IMR-90 (cell line): ENCODE measurements at regions not wholly inside any gene's neighbourhood (a gene's known extent, or its start where the extent isn't known, plus 50 kb on each side); places are given as distances from the start of the nearest gene placed in this dataset.

Experiments used
- ATAC-seq: fragments of 200-7000 bp; cut with Tn5 transposase; 2 replicates; pipeline ENCODE4 v1.9.1; 2020; ENCODE audit warnings: low read depth, mild to moderate bottlenecking, moderate library complexity
- BruUV-seq: library from RNA; stranded (reverse); fragments of 400-500 nt; replicated peaks from 2 replicates; lab custom pipeline; 2021; lab: Mats Ljungman, UMichigan
- CTCF ChIA-PET: fragments of 300-600 bp; formaldehyde crosslinking; extraction: SDS; loops from one replicate; lab custom pipeline; 2021; ENCODE audit warnings: antibody characterized with exemption; lab: Yijun Ruan, JAX
- POLR2A ChIA-PET: fragments of 300-600 bp; sonication (Branson Sonifier 250); formaldehyde crosslinking; loops from one replicate; lab custom pipeline; 2022; ENCODE audit warnings: antibody characterized with exemption; ENCODE audit not compliant: unreplicated experiment; lab: Charles Lee
- DNase-seq: peaks from one replicate; pipeline ENCODE4 v3.0.0; 2013
- H2AFZ ChIP-seq: replicated peaks from 2 replicates; pipeline ENCODE3; 2013; ENCODE audit warnings: low read length, mild to moderate bottlenecking; ENCODE audit not compliant: poor library complexity
- H2AK5ac ChIP-seq: 2 replicates; pipeline ENCODE4 v1.6.1; 2013; ENCODE audit warnings: low read depth, low read length, inconsistent platforms
- H2AK9ac ChIP-seq: replicated peaks from 2 replicates; pipeline ENCODE3; 2013; ENCODE audit warnings: mild to moderate bottlenecking, low read depth, low read length, moderate library complexity; ENCODE audit not compliant: poor library complexity
- H2BK120ac ChIP-seq: 2 replicates; pipeline ENCODE4 v1.6.1; 2013; ENCODE audit warnings: low read depth, low read length, inconsistent platforms
- H2BK15ac ChIP-seq: 3 replicates; pipeline ENCODE4 v1.6.1; 2013; ENCODE audit warnings: low read depth, low read length, inconsistent platforms
- H2BK20ac ChIP-seq: 2 replicates; pipeline ENCODE4 v1.6.1; 2013; ENCODE audit warnings: low read depth, mild to moderate bottlenecking, inconsistent platforms, low read length, moderate library complexity
- H2BK5ac ChIP-seq: 2 replicates; pipeline ENCODE4 v1.6.1; 2013; ENCODE audit warnings: mild to moderate bottlenecking, low read depth, low read length, inconsistent platforms; ENCODE audit not compliant: poor library complexity, severe bottlenecking
- H3K14ac ChIP-seq: replicated peaks from 2 replicates; pipeline ENCODE4 v1.6.1; 2013; ENCODE audit warnings: low read depth, low read length, inconsistent platforms
- H3K18ac ChIP-seq: 2 replicates; pipeline ENCODE4 v1.6.1; 2013; ENCODE audit warnings: low read depth, low read length, control low read depth
- H3K23ac ChIP-seq: 2 replicates; pipeline ENCODE4 v1.6.1; 2013; ENCODE audit warnings: low read depth, low read length, inconsistent platforms
- H3K27ac ChIP-seq: 2 replicates; pipeline ENCODE4 v1.5.1; 2013; ENCODE audit warnings: mild to moderate bottlenecking, control low read depth, low read length; ENCODE audit not compliant: insufficient read depth
- H3K27me3 ChIP-seq: 2 replicates; pipeline ENCODE4 v1.6.1; 2013; ENCODE audit warnings: low read length; ENCODE audit not compliant: control insufficient read depth, insufficient read depth
- H3K36me3 ChIP-seq: 2 replicates; pipeline ENCODE4 v1.6.1; 2013; ENCODE audit warnings: low read length, mixed read lengths; ENCODE audit not compliant: control insufficient read depth, insufficient read depth
- H3K4ac ChIP-seq: 2 replicates; pipeline ENCODE4 v1.6.1; 2013; ENCODE audit warnings: low read depth, low read length, inconsistent platforms
- H3K4me1 ChIP-seq: 2 replicates; pipeline ENCODE4 v1.6.1; 2013; ENCODE audit warnings: low read length, mixed read lengths; ENCODE audit not compliant: control insufficient read depth, insufficient read depth
- H3K4me2 ChIP-seq: 2 replicates; pipeline ENCODE4 v1.6.1; 2013; ENCODE audit warnings: low read depth, mild to moderate bottlenecking, control low read depth, low read length, moderate library complexity
- H3K4me3 ChIP-seq: 2 replicates; pipeline ENCODE4 v1.5.1; 2013; ENCODE audit warnings: low read depth, mild to moderate bottlenecking, control low read depth, low read length, moderate library complexity; ENCODE audit not compliant: insufficient read depth
- H3K56ac ChIP-seq: 2 replicates; pipeline ENCODE4 v1.6.1; 2013; ENCODE audit warnings: low read length, inconsistent platforms; ENCODE audit not compliant: insufficient read depth; ENCODE audit errors: extremely low read depth
- H3K79me1 ChIP-seq, 2 experiments: 2 replicates each; pipeline ENCODE4 v1.6.1; 2013; ENCODE audit warnings: low read length in 2 of 2, inconsistent platforms in 1 of 2, low read depth in 1 of 2
- H3K9ac ChIP-seq: 2 replicates; pipeline ENCODE4 v1.6.1; 2013; ENCODE audit warnings: low read depth, low read length, control low read depth
- H3K9me1 ChIP-seq: 2 replicates; pipeline ENCODE4 v1.6.1; 2013; ENCODE audit warnings: low read length, inconsistent platforms; ENCODE audit not compliant: insufficient read depth
- H3K9me3 ChIP-seq: 2 replicates; pipeline ENCODE4 v1.6.1; 2013; ENCODE audit warnings: low read length; ENCODE audit not compliant: control insufficient read depth, insufficient read depth
- H4K20me1 ChIP-seq: 2 replicates; pipeline ENCODE4 v1.6.1; 2013; ENCODE audit warnings: low read length, inconsistent platforms; ENCODE audit not compliant: insufficient read depth
- H4K5ac ChIP-seq: 2 replicates; pipeline ENCODE4 v1.6.1; 2013; ENCODE audit warnings: mild to moderate bottlenecking, low read depth, low read length, control low read depth
- H4K8ac ChIP-seq, 2 experiments: 2 replicates each; pipeline ENCODE4 v1.6.1; 2013; ENCODE audit warnings: low read depth in 2 of 2, low read length in 2 of 2, control low read depth in 1 of 2, inconsistent platforms in 1 of 2
- H4K91ac ChIP-seq: 2 replicates; pipeline ENCODE4 v1.6.1; 2013; ENCODE audit warnings: low read depth, low read length, inconsistent platforms; ENCODE audit not compliant: insufficient read depth
- BHLHE40 ChIP-seq: fragments of 150-350 bp; IDR thresholded peaks from 2 replicates; pipeline ENCODE4 v1.6.1; 2016; ENCODE audit warnings: mild to moderate bottlenecking, low read depth, low read length
- CHD1 ChIP-seq: IDR thresholded peaks from 2 replicates; pipeline ENCODE4 v1.6.1; 2012; ENCODE audit warnings: low read depth, low read length, improper control_type of control experiment
- RAD21 ChIP-seq: IDR thresholded peaks from 2 replicates; pipeline ENCODE4 v1.6.1; 2012; ENCODE audit warnings: low read length, improper control_type of control experiment
- RCOR1 ChIP-seq: IDR thresholded peaks from 2 replicates; pipeline ENCODE4 v1.6.1; 2012; ENCODE audit warnings: mild to moderate bottlenecking, low read length, improper control_type of control experiment; ENCODE audit not compliant: insufficient replicate concordance
- WGBS, 2 experiments: methylation state at CpG; one replicate each; pipeline versions ENCODE4 v1.1.5 to v1.1.7; 2013; ENCODE audit warnings: missing lambda C conversion rate in 2 of 2; ENCODE audit not compliant: insufficient read length in 1 of 2; ENCODE audit errors: extremely low coverage in 2 of 2; 5-methylcytosine and 5-hydroxymethylcytosine counted together
- dilution Hi-C: fragments of 300-500 bp; cut with HindIII; formaldehyde crosslinking; loops from one replicate; pipeline ENCODE4 v1.14.3; 2018; ENCODE audit warnings: low sequenced_read_pairs; ENCODE audit not compliant: unreplicated experiment
- in situ Hi-C: fragments of 300-500 bp; cut with MboI; formaldehyde crosslinking; loops from 3 replicates; pipeline ENCODE4 v1.14.3; 2019; ENCODE audit warnings: low sequenced_read_pairs, inconsistent platforms, mixed read lengths
- intact Hi-C: fragments of 100-400 bp; cut with micrococcal nuclease; formaldehyde crosslinking; loops from 2 replicates; pipeline ENCODE4 v1.10.0; 2022

DNA sequence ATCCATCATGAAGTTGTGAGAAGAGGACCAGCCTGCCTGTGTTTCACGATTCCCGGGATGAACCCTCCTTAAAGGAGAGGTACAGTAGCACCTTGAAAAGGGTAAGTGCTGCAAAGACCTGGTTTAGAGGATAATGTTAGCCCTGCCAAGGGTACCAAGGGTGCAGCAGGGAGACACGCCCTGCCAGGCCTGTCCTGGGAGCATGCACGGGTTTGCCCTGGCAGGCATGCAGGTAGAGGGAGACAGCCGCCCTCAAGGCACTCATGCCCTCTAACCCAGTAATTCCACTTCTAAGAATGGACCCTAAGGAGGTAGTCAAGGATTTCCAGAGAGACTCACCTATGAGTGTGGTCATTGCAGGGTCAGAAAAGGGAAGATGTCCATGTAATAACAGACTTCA is 65.0 kb downstream of the DIO3 start:
- in situ Hi-C loops: loop anchor here (10.0 kb wide), 1 partner anchor 1242 kb away; no protein-coding TSS in a partner anchor
- CTCF ChIA-PET: no interaction called here

More for the DNA sequence above, 65.0 kb downstream of the DIO3 start:
- Histone ChIP-seq H2BK5ac (no peak overlapping the region), H2BK15ac (no peak overlapping the region), H3K36me3 (no peaks in the 10 kb centered on the region), H2AK5ac (no peak overlapping the region), H3K14ac (no peak overlapping the region), H3K4ac (no peak overlapping the region), H4K20me1 (no peaks in the 10 kb centered on the region), H4K8ac (no peak overlapping the region), H4K91ac (no peak overlapping the region), H3K79me1 (no peaks in the 10 kb centered on the region), H2AK9ac (no peak overlapping the region), H3K27ac (no peak overlapping the region), H3K9ac (no peak overlapping the region), H3K27me3 (peaks cover 17% of the 10 kb centered on the region), H3K56ac (no peak overlapping the region), H3K4me1 (no peaks in the 10 kb centered on the region), H3K18ac (no peak overlapping the region), H4K5ac (no peak overlapping the region), H2BK120ac (no peak overlapping the region), H3K4me2 (no peak overlapping the region), H2AFZ (no peak overlapping the region), H3K9me1 (no peaks in the 10 kb centered on the region), H3K4me3 (no peak overlapping the region), H2BK20ac (no peak overlapping the region), H3K9me3 (no peaks in the 10 kb centered on the region), H3K23ac (no peak overlapping the region)
- 100% methylated on average over 1 of the region's 5 CpGs; no CpG with 5 or more reads in 1 of the 2 experiments for WGBS, 2 experiments
- POLR2A ChIA-PET: interaction anchor here (0.7 kb wide), 1 partner anchor 550 kb away, joined by 14 read pairs; no protein-coding TSS in a partner anchor
- ATAC-seq (no peak), DNase-seq (no peak)
- dilution Hi-C loops (no loop called here), intact Hi-C loops (loop anchor here (5.0 kb wide), 2 partner anchors 389 to 544 kb away; no protein-coding TSS in a partner anchor)
- BruUV-seq: no TSS peak
- TF ChIP-seq BHLHE40 (no peak), RAD21 (no peak), RCOR1 (no peak), CHD1 (no peak)
